Dedifferentiated amniotic fluid mesenchymal stem cell (primary cell): ENCODE measurements at regions not wholly inside any gene's neighbourhood (a gene's known extent, or its start where the extent isn't known, plus 50 kb on each side); places are given as distances from the start of the nearest gene placed in this dataset.

ENCODE experiments used
- DNase-seq: peaks from one replicate; pipeline ENCODE4 v3.0.0-alpha.2; 2016; ENCODE audit errors: extremely low spot score

GRCh38 chr6:39992861-39993622, 58.8 kb upstream of the MOCS1 start:
- no peak for DNase-seq
